HL-60 (cell line): ENCODE measurements at regions not wholly inside any gene's neighbourhood (a gene's known extent, or its start where the extent isn't known, plus 50 kb on each side); places are given as distances from the start of the nearest gene placed in this dataset.

Experiments
- DNase-seq, 2 experiments: peaks; one replicate each; pipeline ENCODE4 v3.0.0-alpha.2; 2010 to 2020; ENCODE audit warnings: low read depth in 1 of 2, low spot score in 1 of 2
- H3K27ac ChIP-seq: fragments of 250-450 bp; sonication (Bioruptor Pico); replicated peaks from 2 replicates; pipeline ENCODE4 v1.5.1; 2020; ENCODE audit warnings: mild to moderate bottlenecking, moderate library complexity
- H3K27me3 ChIP-seq: fragments of 250-450 bp; sonication (Bioruptor Pico); 2 replicates; pipeline ENCODE4 v1.5.1; 2021; ENCODE audit warnings: mild to moderate bottlenecking, moderate library complexity; ENCODE audit not compliant: insufficient read depth, poor library complexity, severe bottlenecking
- H3K4me3 ChIP-seq: replicated peaks from 2 replicates; pipeline ENCODE4 v1.5.1; 2011; ENCODE audit warnings: mild to moderate bottlenecking, control low read depth, low read length; ENCODE audit not compliant: insufficient read depth
- GABPA ChIP-seq: IDR thresholded peaks from 2 replicates; pipeline ENCODE4 v1.6.1; 2012; ENCODE audit warnings: low read depth
- POLR2AphosphoS5 ChIP-seq: IDR thresholded peaks from 2 replicates; pipeline ENCODE4 v1.6.1; 2012; ENCODE audit warnings: low read depth
- SPI1 ChIP-seq: IDR thresholded peaks from 2 replicates; pipeline ENCODE4 v1.6.1; 2012; ENCODE audit warnings: low read depth, mild to moderate bottlenecking, borderline replicate concordance
- TF ChIP-seq, protein P1 (sequence below): IDR thresholded peaks from one replicate; pipeline ENCODE4 v1.5.1; 2011; ENCODE audit warnings: low read length, control low read depth, inconsistent platforms; ENCODE audit not compliant: insufficient read depth
- TF ChIP-seq, protein P2 (sequence below): IDR thresholded peaks from 2 replicates; pipeline ENCODE4 v1.6.1; 2012; ENCODE audit warnings: low read depth; ENCODE audit not compliant: insufficient replicate concordance

- Histone ChIP-seq H3K4me3 (no peak overlapping the region), H3K27me3 (no peaks in the 10 kb centered on the region), H3K27ac (no peak overlapping the region)
- TF ChIP-seq GABPA (no peak), POLR2AphosphoS5 (no peak), SPI1 (no peak)
- TF ChIP-seq, protein P1, sequence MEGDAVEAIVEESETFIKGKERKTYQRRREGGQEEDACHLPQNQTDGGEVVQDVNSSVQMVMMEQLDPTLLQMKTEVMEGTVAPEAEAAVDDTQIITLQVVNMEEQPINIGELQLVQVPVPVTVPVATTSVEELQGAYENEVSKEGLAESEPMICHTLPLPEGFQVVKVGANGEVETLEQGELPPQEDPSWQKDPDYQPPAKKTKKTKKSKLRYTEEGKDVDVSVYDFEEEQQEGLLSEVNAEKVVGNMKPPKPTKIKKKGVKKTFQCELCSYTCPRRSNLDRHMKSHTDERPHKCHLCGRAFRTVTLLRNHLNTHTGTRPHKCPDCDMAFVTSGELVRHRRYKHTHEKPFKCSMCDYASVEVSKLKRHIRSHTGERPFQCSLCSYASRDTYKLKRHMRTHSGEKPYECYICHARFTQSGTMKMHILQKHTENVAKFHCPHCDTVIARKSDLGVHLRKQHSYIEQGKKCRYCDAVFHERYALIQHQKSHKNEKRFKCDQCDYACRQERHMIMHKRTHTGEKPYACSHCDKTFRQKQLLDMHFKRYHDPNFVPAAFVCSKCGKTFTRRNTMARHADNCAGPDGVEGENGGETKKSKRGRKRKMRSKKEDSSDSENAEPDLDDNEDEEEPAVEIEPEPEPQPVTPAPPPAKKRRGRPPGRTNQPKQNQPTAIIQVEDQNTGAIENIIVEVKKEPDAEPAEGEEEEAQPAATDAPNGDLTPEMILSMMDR = no peak
- TF ChIP-seq, protein P2, sequence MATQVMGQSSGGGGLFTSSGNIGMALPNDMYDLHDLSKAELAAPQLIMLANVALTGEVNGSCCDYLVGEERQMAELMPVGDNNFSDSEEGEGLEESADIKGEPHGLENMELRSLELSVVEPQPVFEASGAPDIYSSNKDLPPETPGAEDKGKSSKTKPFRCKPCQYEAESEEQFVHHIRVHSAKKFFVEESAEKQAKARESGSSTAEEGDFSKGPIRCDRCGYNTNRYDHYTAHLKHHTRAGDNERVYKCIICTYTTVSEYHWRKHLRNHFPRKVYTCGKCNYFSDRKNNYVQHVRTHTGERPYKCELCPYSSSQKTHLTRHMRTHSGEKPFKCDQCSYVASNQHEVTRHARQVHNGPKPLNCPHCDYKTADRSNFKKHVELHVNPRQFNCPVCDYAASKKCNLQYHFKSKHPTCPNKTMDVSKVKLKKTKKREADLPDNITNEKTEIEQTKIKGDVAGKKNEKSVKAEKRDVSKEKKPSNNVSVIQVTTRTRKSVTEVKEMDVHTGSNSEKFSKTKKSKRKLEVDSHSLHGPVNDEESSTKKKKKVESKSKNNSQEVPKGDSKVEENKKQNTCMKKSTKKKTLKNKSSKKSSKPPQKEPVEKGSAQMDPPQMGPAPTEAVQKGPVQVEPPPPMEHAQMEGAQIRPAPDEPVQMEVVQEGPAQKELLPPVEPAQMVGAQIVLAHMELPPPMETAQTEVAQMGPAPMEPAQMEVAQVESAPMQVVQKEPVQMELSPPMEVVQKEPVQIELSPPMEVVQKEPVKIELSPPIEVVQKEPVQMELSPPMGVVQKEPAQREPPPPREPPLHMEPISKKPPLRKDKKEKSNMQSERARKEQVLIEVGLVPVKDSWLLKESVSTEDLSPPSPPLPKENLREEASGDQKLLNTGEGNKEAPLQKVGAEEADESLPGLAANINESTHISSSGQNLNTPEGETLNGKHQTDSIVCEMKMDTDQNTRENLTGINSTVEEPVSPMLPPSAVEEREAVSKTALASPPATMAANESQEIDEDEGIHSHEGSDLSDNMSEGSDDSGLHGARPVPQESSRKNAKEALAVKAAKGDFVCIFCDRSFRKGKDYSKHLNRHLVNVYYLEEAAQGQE = no peak
- DNase-seq = no peak
Observed at GRCh38 chr7:21326241-21326640, 101.6 kb upstream of the SP4 start.

DNA sequence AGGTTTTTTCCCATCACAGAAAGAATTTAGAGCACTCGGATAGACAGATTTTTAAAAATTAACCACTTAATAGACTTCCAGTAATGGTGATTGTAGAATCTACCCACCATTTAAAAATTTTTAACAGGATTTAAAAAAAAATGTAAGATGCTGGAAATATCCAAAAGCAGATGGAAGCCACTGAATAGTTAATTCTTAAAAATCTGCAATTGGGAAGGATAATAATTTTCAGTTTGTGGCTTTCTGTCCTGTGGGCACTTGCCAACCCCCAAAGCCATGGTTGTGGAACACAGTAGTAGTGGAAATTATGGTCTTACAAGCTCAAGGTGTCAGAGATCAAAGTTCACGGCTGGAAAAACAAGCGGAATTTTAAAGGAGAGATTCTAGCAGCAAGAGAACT lies 101.0 kb upstream of the SP4 start:
- no peak for TF ChIP-seq SPI1
- no peak for TF ChIP-seq GABPA
- TF ChIP-seq, protein P1 = no peak
- no peak for TF ChIP-seq POLR2AphosphoS5
- TF ChIP-seq, protein P2 = no peak
- no peak overlapping the region for H3K27ac ChIP-seq
- DNase-seq = no peak

DNA sequence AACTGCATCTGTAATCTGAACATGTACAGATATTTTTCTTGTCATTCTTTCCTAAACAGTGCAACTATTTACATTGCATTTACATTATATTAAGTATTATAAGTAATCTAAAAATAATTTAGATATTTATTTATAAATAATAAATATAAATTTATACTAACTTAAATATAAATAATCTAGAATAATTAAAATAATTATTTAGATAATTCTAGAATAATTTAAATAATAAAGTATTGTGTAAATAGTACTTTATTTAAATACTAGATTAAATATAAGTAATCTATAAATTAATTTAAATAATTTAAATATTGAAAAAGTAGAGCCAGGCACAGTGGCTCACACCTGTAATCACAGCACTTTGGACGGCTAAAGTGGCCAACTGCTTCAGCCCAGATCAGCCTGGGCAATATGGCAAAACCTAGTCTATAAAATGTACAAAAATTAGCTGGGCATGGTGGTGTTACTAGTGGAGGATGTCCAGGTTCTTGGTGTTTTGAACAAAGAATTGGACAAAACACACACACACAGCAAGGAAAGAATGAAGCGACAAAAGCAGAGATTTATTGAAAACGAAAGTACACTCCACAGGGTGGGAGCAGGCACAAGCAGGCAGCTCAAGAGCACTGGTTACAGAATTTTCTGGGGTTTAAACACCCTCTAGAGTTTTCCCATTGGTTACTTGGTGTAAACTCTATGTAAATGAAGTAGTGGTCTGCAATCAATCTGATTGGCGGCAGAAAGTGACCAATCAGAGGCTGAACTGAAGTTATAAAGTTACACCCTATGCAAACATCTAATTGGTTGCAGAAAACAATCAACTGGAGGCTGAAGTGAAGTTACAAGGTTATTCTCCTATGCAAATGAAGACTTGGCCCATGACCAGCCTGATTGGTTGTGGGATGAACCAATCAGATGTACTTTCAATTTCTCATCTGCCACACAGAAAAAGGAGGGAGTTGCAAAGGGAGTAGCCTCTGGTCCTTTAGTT lies 100.2 kb upstream of the SP4 start:
- H3K4me3 ChIP-seq = no peak overlapping the region

More for the DNA sequence above, 101.0 kb upstream of the SP4 start:
- Histone ChIP-seq H3K27me3 (no peaks in the 10 kb centered on the region), H3K4me3 (no peak overlapping the region)

More for the DNA sequence above, 100.2 kb upstream of the SP4 start:
- no peak for DNase-seq
- TF ChIP-seq SPI1 (no peak), POLR2AphosphoS5 (no peak), GABPA (no peak)
- TF ChIP-seq, protein P1 = no peak
- TF ChIP-seq, protein P2 = no peak
- Histone ChIP-seq H3K27ac (no peak overlapping the region), H3K27me3 (no peaks in the 10 kb centered on the region)
